GM12891 (cell line): ENCODE measurements at regions not wholly inside any gene's neighbourhood (a gene's known extent, or its start where the extent isn't known, plus 50 kb on each side); places are given as distances from the start of the nearest gene placed in this dataset.

Source experiments
- POLR2A ChIP-seq: IDR thresholded peaks from 2 replicates; pipeline ENCODE4 v1.6.1; 2011; ENCODE audit warnings: low read depth, low read length, control low read depth
- POLR2AphosphoS5 ChIP-seq: IDR thresholded peaks from 2 replicates; pipeline ENCODE4 v1.6.1; 2011; ENCODE audit warnings: low read depth, low read length, control low read depth
- POU2F2 ChIP-seq: IDR thresholded peaks from 2 replicates; pipeline ENCODE4 v1.6.1; 2011; ENCODE audit warnings: low read depth, mild to moderate bottlenecking, control low read depth, low read length, moderate library complexity
- TAF1 ChIP-seq: IDR thresholded peaks from 2 replicates; pipeline ENCODE4 v1.6.1; 2011; ENCODE audit warnings: low read depth, low read length, control low read depth

DNA sequence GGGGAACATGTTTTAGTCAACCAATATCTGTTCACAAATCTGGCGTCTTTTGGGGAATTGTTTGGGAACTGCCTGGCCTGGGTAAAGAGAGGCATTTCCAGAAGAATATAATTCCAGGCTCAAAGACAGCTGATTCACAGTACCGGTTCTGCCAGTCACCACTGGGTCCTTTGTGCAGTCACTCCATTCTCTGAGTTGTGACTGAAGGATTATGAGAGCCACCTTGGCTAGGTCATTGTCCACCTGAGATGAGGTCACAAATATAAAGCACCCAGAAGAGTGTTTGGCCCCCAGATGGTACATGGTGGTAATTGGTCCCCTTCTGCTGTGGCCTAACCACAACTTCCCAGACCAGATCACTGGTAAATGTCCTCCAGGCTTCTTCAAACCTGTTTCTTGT, 121.0 kb upstream of the SPACA1 start:
- TF ChIP-seq POLR2AphosphoS5, result no peak
- no peak for TF ChIP-seq TAF1
- no peak for TF ChIP-seq POLR2A
- TF ChIP-seq POU2F2, result no peak
